Fibroblast of skin of abdomen (primary cell): ENCODE measurements at regions not wholly inside any gene's neighbourhood (a gene's known extent, or its start where the extent isn't known, plus 50 kb on each side); places are given as distances from the start of the nearest gene placed in this dataset.
A peak's percentile ranks its signal among the peaks of the same experiment; 100 is the strongest.

Experiments used
- DNase-seq: peaks from one replicate; pipeline ENCODE4 v3.0.0-alpha.2; 2013

GRCh38 chr18:67636597-67637385 is 120.3 kb upstream of the DSEL start:
- DNase-seq: no peak

GRCh38 chr18:67634631-67635338 is 118.3 kb upstream of the DSEL start:
- no peak for DNase-seq

- DNase-seq: no peak
Measured at GRCh38 chr18:67633939-67634338, 117.4 kb upstream of the DSEL start.

GRCh38 chr18:67621906-67622305 is 105.4 kb upstream of the DSEL start:
- DNase-seq: no peak

GRCh38 chr18:67621049-67621713 is 104.7 kb upstream of the DSEL start:
- DNase-seq: no peak

GRCh38 chr18:67618061-67618460 is 101.5 kb upstream of the DSEL start:
- no peak for DNase-seq

GRCh38 chr18:67615876-67616275 is 99.4 kb upstream of the DSEL start:
- DNase-seq: no peak

- DNase-seq: no peak
Measured at GRCh38 chr18:67613731-67614130, 97.2 kb upstream of the DSEL start.

DNA sequence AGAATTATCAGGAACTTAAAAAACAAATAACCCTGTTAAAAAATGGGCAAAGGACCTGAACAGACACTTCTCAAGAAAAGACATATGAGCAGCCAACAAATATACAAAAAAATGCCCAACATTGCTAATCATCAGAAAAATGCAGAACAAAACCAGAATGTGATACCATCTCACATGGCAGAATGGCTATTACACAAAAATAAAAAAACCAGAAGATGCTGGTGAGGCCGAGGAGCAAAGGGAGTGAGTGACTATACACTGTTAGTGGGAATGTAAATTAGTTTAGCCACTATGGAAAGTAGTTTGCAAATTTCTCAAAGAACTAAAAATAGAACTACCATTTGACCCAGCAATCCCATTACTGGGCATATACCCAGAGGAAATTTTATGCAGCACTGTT is 95.8 kb upstream of the DSEL start:
- DNase-seq: no peak

GRCh38 chr18:67608615-67609273 is 92.2 kb upstream of the DSEL start:
- peak; percentile 51 for DNase-seq

GRCh38 chr18:67608191-67608590 is 91.7 kb upstream of the DSEL start:
- DNase-seq: no peak

GRCh38 chr18:67600181-67601180 is 84.0 kb upstream of the DSEL start:
- DNase-seq: peak; percentile 86

DNA sequence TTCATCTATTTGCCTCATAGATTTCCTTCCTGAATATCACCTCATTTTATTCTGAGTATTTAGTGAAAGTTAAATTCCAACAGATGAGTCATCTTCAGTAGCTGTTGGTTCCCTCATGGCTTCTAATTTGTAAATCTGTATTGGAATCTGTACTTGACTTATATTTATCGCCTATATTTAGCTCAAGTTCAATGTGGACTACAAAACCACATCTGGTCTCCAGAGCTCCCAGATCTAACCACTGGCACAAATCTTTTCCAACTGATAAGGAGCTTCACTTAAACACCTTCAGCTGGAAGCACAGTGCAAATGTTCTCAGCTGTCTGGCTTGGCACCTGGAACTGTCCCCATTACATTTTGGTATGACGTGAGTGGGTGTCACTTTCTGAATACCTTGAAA is 82.8 kb upstream of the DSEL start:
- DNase-seq: peak; percentile 84

DNA sequence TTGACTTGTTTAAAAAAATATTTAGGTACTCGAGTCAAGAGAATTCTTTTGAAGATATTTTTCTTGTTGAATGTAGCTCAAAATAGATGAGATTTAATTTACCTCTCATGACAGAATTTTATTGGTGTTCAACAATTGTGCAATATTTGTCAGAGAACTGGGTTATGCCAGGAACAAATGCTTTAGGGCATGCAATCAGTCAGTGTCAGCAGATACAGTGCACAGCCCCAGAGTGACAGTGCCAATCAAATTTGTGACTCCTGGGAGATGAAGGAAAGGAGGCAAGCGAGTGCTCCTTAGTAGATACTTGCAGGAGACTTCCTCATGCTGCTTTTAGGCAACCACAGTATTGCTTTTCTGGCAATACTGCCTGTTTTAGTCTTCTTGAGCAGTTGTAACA is 81.2 kb upstream of the DSEL start:
- no peak for DNase-seq

GRCh38 chr18:67596003-67596402 is 79.5 kb upstream of the DSEL start:
- no peak for DNase-seq

DNA sequence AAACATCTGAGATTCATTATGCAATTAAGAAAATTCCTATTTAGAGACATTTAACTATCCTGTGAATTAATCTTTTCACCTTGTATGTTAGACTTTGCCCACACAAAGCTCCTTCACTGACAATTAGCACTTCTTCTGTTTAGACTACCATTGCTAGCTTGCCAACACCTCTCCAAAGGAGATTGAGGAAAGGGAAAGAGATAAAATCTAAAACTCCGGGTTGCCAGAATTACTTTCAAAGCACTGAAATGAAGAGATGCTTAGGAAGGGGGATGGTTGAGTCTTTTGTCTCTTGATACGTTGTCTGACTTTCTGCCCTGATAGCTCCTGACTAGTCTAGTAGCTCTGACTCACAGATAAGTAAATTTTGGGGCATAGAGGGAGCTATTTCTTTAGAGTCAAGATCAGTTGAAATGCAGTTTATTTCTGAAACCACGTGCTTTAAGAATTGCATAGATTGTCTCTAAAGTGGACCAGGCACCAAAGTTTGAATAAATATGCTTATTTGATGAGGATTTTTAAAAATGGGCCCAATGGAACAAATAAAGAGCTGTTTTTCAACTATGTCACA is 74.1 kb upstream of the DSEL start:
- peak; percentile 44 for DNase-seq

GRCh38 chr18:67589325-67589724 is 72.8 kb upstream of the DSEL start:
- no peak for DNase-seq

DNA sequence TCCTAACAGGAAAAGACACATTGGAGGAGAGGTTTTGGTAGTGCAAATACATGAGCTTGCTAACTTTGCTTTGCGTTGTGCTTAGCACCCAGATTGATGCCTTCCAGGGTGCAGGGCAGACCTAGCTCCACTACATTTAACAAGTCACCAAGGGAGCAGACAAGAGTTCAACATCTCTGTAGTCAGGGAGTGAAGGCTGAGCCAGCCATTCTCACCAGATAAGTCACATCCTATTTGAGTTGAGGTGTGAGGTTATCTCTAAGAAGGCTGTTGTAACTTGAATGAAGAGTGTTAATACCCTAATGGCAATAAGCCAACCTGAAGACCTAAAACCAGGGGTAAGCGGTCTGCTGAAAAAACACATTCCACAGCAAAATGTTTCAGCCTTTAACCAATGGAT is 69.6 kb upstream of the DSEL start:
- no peak for DNase-seq

GRCh38 chr18:67583621-67584020 is 67.1 kb upstream of the DSEL start:
- DNase-seq: peak; percentile 41

DNA sequence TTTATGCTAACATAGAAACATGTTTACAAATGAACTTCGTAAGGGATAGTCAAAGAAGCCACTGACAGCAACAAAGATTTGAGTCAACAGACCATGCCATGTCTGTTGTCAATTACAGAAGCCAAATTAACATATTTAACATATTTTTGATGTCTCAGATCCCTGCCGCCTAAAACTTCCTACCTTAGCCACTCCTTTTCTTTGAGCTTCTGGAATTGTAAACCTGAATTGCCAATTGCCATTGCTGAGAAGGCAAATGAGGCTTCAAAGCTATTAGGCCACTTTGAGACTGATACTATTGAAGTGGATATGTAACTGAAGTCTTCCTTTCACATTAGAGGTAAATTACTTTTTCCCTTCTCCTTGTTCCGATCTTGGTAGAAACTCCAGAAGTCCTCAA is 66.0 kb upstream of the DSEL start:
- no peak for DNase-seq

- no peak for DNase-seq
Measured at GRCh38 chr18:67581178-67581577, 64.7 kb upstream of the DSEL start.
